ENCODE measurements at regions not wholly inside any gene's neighbourhood (a gene's known extent, or its start where the extent isn't known, plus 50 kb on each side); places are given as distances from the start of the nearest gene placed in this dataset.

- TF ChIP-seq POLR2A (IDR thresholded peaks at IDR 0.05) (no peak), CTCF (IDR thresholded peaks at IDR 0.05) (no peak)
- DNase-seq, result no peak
- 86 to 88% methylated on average over 3 of the region's 3 CpGs for whole genome bisulfite sequencing, 2 donors
- H3K27me3 ChIP-seq, result no peaks in the 10 kb centered on the region
- no peak overlapping the region for H3K27ac ChIP-seq
- no peak overlapping the region for H3K4me3 ChIP-seq (replicated peaks in 1 of 3)
- intact Hi-C loops (cut with DNase I), result no loop called here
- no peaks in the 10 kb centered on the region for H3K36me3 ChIP-seq
- no peaks in the 10 kb centered on the region for H3K9me3 ChIP-seq
- no peaks in the 10 kb centered on the region for H3K4me1 ChIP-seq
Measured at GRCh38 chr10:81026591-81026990, 488.9 kb downstream of the SH2D4B start.

- intact Hi-C loops (cut with DNase I), result no loop called here
- H3K27ac ChIP-seq, result no peak overlapping the region
- H3K4me1 ChIP-seq, result no peaks in the 10 kb centered on the region
- 61% methylated on average over 1 of the region's 1 CpG for WGBS, 2 donors
- H3K36me3 ChIP-seq, result no peaks in the 10 kb centered on the region
- TF ChIP-seq CTCF (IDR thresholded peaks at IDR 0.05), result no peak
- no peak for TF ChIP-seq POLR2A (IDR thresholded peaks at IDR 0.05)
- no peak overlapping the region for H3K4me3 ChIP-seq (replicated peaks in 1 of 3)
- DNase-seq, result no peak
- no peaks in the 10 kb centered on the region for H3K27me3 ChIP-seq
- H3K9me3 ChIP-seq, result no peaks in the 10 kb centered on the region
Measured at GRCh38 chr10:81027223-81027622, 489.5 kb downstream of the SH2D4B start.

GRCh38 chr10:81027706-81028105, 490.0 kb downstream of the SH2D4B start:
- DNase-seq, result no peak
- no peaks in the 10 kb centered on the region for H3K27me3 ChIP-seq
- no peak for TF ChIP-seq POLR2A (IDR thresholded peaks at IDR 0.05)
- no peak for TF ChIP-seq CTCF (IDR thresholded peaks at IDR 0.05)
- 93 to 96% methylated on average over 4 of the region's 4 CpGs for WGBS, 2 donors
- H3K4me1 ChIP-seq, result no peaks in the 10 kb centered on the region
- H3K36me3 ChIP-seq, result no peaks in the 10 kb centered on the region
- H3K27ac ChIP-seq, result no peak overlapping the region
- no peaks in the 10 kb centered on the region for H3K9me3 ChIP-seq
- intact Hi-C loops (cut with DNase I), result no loop called here
- no peak overlapping the region for H3K4me3 ChIP-seq (replicated peaks in 1 of 3)

- 90 to 98% methylated on average over 1 of the region's 1 CpG for WGBS, 2 donors
- Histone ChIP-seq H3K36me3 (no peaks in the 10 kb centered on the region), H3K4me1 (no peaks in the 10 kb centered on the region), H3K27me3 (no peaks in the 10 kb centered on the region), H3K9me3 (no peaks in the 10 kb centered on the region), H3K4me3 (replicated peaks in 1 of 3) (no peak overlapping the region), H3K27ac (no peak overlapping the region)
- no peak for TF ChIP-seq CTCF (IDR thresholded peaks at IDR 0.05)
- intact Hi-C loops (cut with DNase I), result no loop called here
- DNase-seq, result no peak
Measured at GRCh38 chr10:81031774-81032173, 494.1 kb downstream of the SH2D4B start.

GRCh38 chr10:81034383-81034782, 496.7 kb downstream of the SH2D4B start:
- H3K4me1 ChIP-seq, result no peaks in the 10 kb centered on the region
- H3K36me3 ChIP-seq, result no peaks in the 10 kb centered on the region
- no peaks in the 10 kb centered on the region for H3K27me3 ChIP-seq
- no peaks in the 10 kb centered on the region for H3K9me3 ChIP-seq
- H3K27ac ChIP-seq, result no peak overlapping the region
- intact Hi-C loops (cut with DNase I), result no loop called here
- no peak overlapping the region for H3K4me3 ChIP-seq (replicated peaks in 1 of 3)
- TF ChIP-seq CTCF (IDR thresholded peaks at IDR 0.05), result no peak
- TF ChIP-seq POLR2A (IDR thresholded peaks at IDR 0.05), result no peak
- WGBS, 2 donors, result 66% methylated on average over 4 of the region's 4 CpGs
- no peak for DNase-seq
